H9 (cell line): ENCODE measurements at regions not wholly inside any gene's neighbourhood (a gene's known extent, or its start where the extent isn't known, plus 50 kb on each side); places are given as distances from the start of the nearest gene placed in this dataset.

Experiments
- DNase-seq: peaks from one replicate; pipeline ENCODE4 v3.0.0-alpha.2; 2017
- H2AFZ ChIP-seq: one replicate; pipeline ENCODE4 v1.6.1; 2013; ENCODE audit warnings: mild to moderate bottlenecking, low read length, control low read depth, moderate library complexity
- H2AK5ac ChIP-seq: 2 replicates; pipeline ENCODE4 v1.6.1; 2013; ENCODE audit warnings: low read length, control low read depth, mixed read lengths; ENCODE audit not compliant: insufficient read length
- H2BK120ac ChIP-seq: one replicate; pipeline ENCODE4 v1.6.1; 2013; ENCODE audit warnings: low read depth, mild to moderate bottlenecking, low read length, control low read depth, inconsistent platforms; ENCODE audit not compliant: poor library complexity, severe bottlenecking
- H2BK12ac ChIP-seq: 2 replicates; pipeline ENCODE4 v1.6.1; 2013; ENCODE audit warnings: low read length, control low read depth, mixed read lengths, low read depth; ENCODE audit not compliant: insufficient read length
- H2BK15ac ChIP-seq: 2 replicates; pipeline ENCODE4 v1.6.1; 2013; ENCODE audit warnings: low read depth, low read length, control low read depth
- H2BK20ac ChIP-seq: one replicate; pipeline ENCODE4 v1.6.1; 2013; ENCODE audit warnings: low read depth, mild to moderate bottlenecking, low read length, control low read depth, inconsistent platforms; ENCODE audit not compliant: poor library complexity, severe bottlenecking
- H2BK5ac ChIP-seq: 2 replicates; pipeline ENCODE4 v1.6.1; 2013; ENCODE audit warnings: low read length, control low read depth, mixed read lengths; ENCODE audit not compliant: insufficient read length
- H3K14ac ChIP-seq: 2 replicates; pipeline ENCODE4 v1.6.1; 2013; ENCODE audit warnings: low read length, control low read depth; ENCODE audit not compliant: insufficient read depth
- H3K18ac ChIP-seq: 2 replicates; pipeline ENCODE4 v1.6.1; 2013; ENCODE audit warnings: low read depth, mild to moderate bottlenecking, mixed read lengths, low read length, control low read depth; ENCODE audit not compliant: insufficient read length
- H3K23ac ChIP-seq: 2 replicates; pipeline ENCODE4 v1.6.1; 2013; ENCODE audit warnings: low read length, control low read depth, mixed read lengths, low read depth; ENCODE audit not compliant: insufficient read length
- H3K23me2 ChIP-seq: 2 replicates; pipeline ENCODE4 v1.6.1; 2013; ENCODE audit warnings: low read depth, mild to moderate bottlenecking, mixed read lengths, low read length, control low read depth; ENCODE audit not compliant: insufficient read length, poor library complexity, severe bottlenecking
- H3K27ac ChIP-seq: 2 replicates; pipeline ENCODE4 v1.5.1; 2013; ENCODE audit warnings: low read length, control low read depth, mixed read lengths, low read depth; ENCODE audit not compliant: insufficient read length
- H3K27me3 ChIP-seq: 2 replicates; pipeline ENCODE4 v1.6.1; 2013; ENCODE audit warnings: low read length, control low read depth, inconsistent platforms; ENCODE audit not compliant: insufficient read depth
- H3K4ac ChIP-seq: 2 replicates; pipeline ENCODE4 v1.6.1; 2013; ENCODE audit warnings: low read depth, mild to moderate bottlenecking, control low read depth, inconsistent platforms, low read length, moderate library complexity
- H3K4me1 ChIP-seq: 2 replicates; pipeline ENCODE4 v1.6.1; 2013; ENCODE audit warnings: low read length, control low read depth, inconsistent platforms; ENCODE audit not compliant: insufficient read depth
- H3K4me2 ChIP-seq: 2 replicates; pipeline ENCODE4 v1.6.1; 2013; ENCODE audit warnings: low read length, control low read depth, mixed read lengths; ENCODE audit not compliant: insufficient read length, insufficient read depth
- H3K56ac ChIP-seq: 2 replicates; pipeline ENCODE4 v1.6.1; 2013; ENCODE audit warnings: low read depth, mild to moderate bottlenecking, mixed read lengths, low read length, control low read depth; ENCODE audit not compliant: insufficient read length
- H3K79me1 ChIP-seq: 2 replicates; pipeline ENCODE4 v1.6.1; 2013; ENCODE audit warnings: low read depth, mild to moderate bottlenecking, moderate library complexity, low read length, control low read depth, inconsistent platforms; ENCODE audit not compliant: insufficient read depth, poor library complexity, severe bottlenecking
- H3K79me2 ChIP-seq: 2 replicates; pipeline ENCODE4 v1.6.1; 2013; ENCODE audit warnings: low read length, control low read depth, inconsistent platforms; ENCODE audit not compliant: insufficient read depth
- H3K9ac ChIP-seq: 2 replicates; pipeline ENCODE4 v1.6.1; 2013; ENCODE audit warnings: low read length, control low read depth, mixed read lengths; ENCODE audit not compliant: insufficient read length; ENCODE audit errors: extremely low read depth
- H3K9me3 ChIP-seq: one replicate; pipeline ENCODE4 v1.6.1; 2013; ENCODE audit warnings: low read depth, low read length, inconsistent platforms; ENCODE audit not compliant: control insufficient read depth
- H3T11ph ChIP-seq: one replicate; pipeline ENCODE4 v1.6.1; 2013; ENCODE audit warnings: mild to moderate bottlenecking, low read length, control low read depth, inconsistent platforms
- H4K20me1 ChIP-seq: one replicate; pipeline ENCODE4 v1.6.1; 2013; ENCODE audit not compliant: control insufficient read depth, insufficient read length, insufficient read depth
- H4K5ac ChIP-seq: 2 replicates; pipeline ENCODE4 v1.6.1; 2013; ENCODE audit warnings: low read depth, mild to moderate bottlenecking, mixed read lengths, low read length, control low read depth; ENCODE audit not compliant: insufficient read length
- H4K8ac ChIP-seq: replicated peaks from 2 replicates; pipeline ENCODE4 v1.6.1; 2013; ENCODE audit warnings: low read length, control low read depth, mixed read lengths, low read depth; ENCODE audit not compliant: insufficient read length
- H4K91ac ChIP-seq: 2 replicates; pipeline ENCODE4 v1.6.1; 2013; ENCODE audit warnings: low read depth, mild to moderate bottlenecking, moderate library complexity, mixed read lengths, low read length, control low read depth; ENCODE audit not compliant: insufficient read length
- H3K27ac Mint-ChIP-seq, 3 experiments: 2 replicates in 2 of 3; 3 replicates in 1 of 3; pipeline ENCODE4 v1.8.0; 2020 to 2021; ENCODE audit warnings: mixed read lengths in 3 of 3, mild to moderate bottlenecking in 1 of 3, moderate library complexity in 1 of 3
- H3K27me3 Mint-ChIP-seq: 2 replicates; pipeline ENCODE4 v1.8.0; 2021; ENCODE audit warnings: low read depth, mild to moderate bottlenecking, moderate library complexity, mixed read lengths
- H3K36me3 Mint-ChIP-seq, 3 experiments: 2 replicates in 2 of 3; 3 replicates in 1 of 3; pipeline ENCODE4 v1.8.0; 2020 to 2021; ENCODE audit warnings: low read depth in 3 of 3, mixed read lengths in 3 of 3; ENCODE audit not compliant: insufficient read depth in 1 of 3
- H3K4me1 Mint-ChIP-seq, 2 experiments: 2 replicates each; pipeline ENCODE4 v1.8.0; 2020; ENCODE audit warnings: mixed read lengths in 2 of 2
- H3K4me3 Mint-ChIP-seq, 2 experiments: 2 replicates in 1 of 2; 3 replicates in 1 of 2; pipeline ENCODE4 v1.8.0; 2020 to 2021; ENCODE audit warnings: mild to moderate bottlenecking in 2 of 2, mixed read lengths in 2 of 2, moderate library complexity in 1 of 2
- H3K9me3 Mint-ChIP-seq, 2 experiments: 2 replicates in 1 of 2; 3 replicates in 1 of 2; pipeline ENCODE4 v1.8.0; 2020; ENCODE audit warnings: mild to moderate bottlenecking in 2 of 2, mixed read lengths in 2 of 2, moderate library complexity in 1 of 2
- WGBS: extraction: QIAGEN DNeasy Blood & Tissue Kit; methylation state at CpG from one replicate; pipeline ENCODE4 v1.1.7; 2013; ENCODE audit warnings: missing lambda C conversion rate, low lambda C conversion rate, mixed read lengths; ENCODE audit not compliant: insufficient read length; ENCODE audit errors: extremely low coverage; 5-methylcytosine and 5-hydroxymethylcytosine counted together
- TF ChIP-seq, protein P1 (sequence below): fragments of 200-600 bp; sonication (generic); conservative IDR thresholded peaks from 3 replicates; pipeline ENCODE4 v1.8.0; 2021; ENCODE audit warnings: antibody characterized with exemption, mild to moderate bottlenecking

- no peak for DNase-seq
- Histone ChIP-seq H3K27ac (no peak overlapping the region), H2AK5ac (no peak overlapping the region), H2BK20ac (no peak overlapping the region), H3K4ac (no peak overlapping the region), H2BK5ac (no peak overlapping the region), H3K9ac (no peak overlapping the region), H3K23ac (no peak overlapping the region), H3K27me3 (no peaks in the 10 kb centered on the region), H3K79me2 (no peaks in the 10 kb centered on the region), H2BK120ac (no peak overlapping the region), H3K23me2 (no peaks in the 10 kb centered on the region), H4K5ac (no peak overlapping the region), H2BK15ac (no peak overlapping the region), H4K8ac (no peak overlapping the region), H2AFZ (no peak overlapping the region), H3K14ac (no peak overlapping the region), H3K56ac (no peak overlapping the region), H4K20me1 (no peaks in the 10 kb centered on the region), H3T11ph (no peak overlapping the region), H2BK12ac (no peak overlapping the region), H3K18ac (no peak overlapping the region), H4K91ac (no peak overlapping the region), H3K4me1 (no peaks in the 10 kb centered on the region), H3K9me3 (no peaks in the 10 kb centered on the region), H3K79me1 (no peaks in the 10 kb centered on the region), H3K4me2 (no peak overlapping the region)
- H3K9me3 Mint-ChIP-seq: no peaks in the 10 kb centered on the region; a peak in 1 of 5 replicates
- TF ChIP-seq, protein P1, sequence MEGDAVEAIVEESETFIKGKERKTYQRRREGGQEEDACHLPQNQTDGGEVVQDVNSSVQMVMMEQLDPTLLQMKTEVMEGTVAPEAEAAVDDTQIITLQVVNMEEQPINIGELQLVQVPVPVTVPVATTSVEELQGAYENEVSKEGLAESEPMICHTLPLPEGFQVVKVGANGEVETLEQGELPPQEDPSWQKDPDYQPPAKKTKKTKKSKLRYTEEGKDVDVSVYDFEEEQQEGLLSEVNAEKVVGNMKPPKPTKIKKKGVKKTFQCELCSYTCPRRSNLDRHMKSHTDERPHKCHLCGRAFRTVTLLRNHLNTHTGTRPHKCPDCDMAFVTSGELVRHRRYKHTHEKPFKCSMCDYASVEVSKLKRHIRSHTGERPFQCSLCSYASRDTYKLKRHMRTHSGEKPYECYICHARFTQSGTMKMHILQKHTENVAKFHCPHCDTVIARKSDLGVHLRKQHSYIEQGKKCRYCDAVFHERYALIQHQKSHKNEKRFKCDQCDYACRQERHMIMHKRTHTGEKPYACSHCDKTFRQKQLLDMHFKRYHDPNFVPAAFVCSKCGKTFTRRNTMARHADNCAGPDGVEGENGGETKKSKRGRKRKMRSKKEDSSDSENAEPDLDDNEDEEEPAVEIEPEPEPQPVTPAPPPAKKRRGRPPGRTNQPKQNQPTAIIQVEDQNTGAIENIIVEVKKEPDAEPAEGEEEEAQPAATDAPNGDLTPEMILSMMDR: no peak
- H3K4me1 Mint-ChIP-seq: peaks cover 19 to 27% of the 10 kb centered on the region in 2 experiments
- H3K36me3 Mint-ChIP-seq: no peaks in the 10 kb centered on the region; a peak in 1 of 7 replicates
- no peak overlapping the region for H3K27ac Mint-ChIP-seq
- H3K27me3 Mint-ChIP-seq: no peaks in the 10 kb centered on the region; the same call in 1 of the 2 replicates
- H3K4me3 Mint-ChIP-seq: no peak overlapping the region
- no CpG with 5 or more reads among the region's 5 CpGs for WGBS
Measured at GRCh38 chr13:97654236-97654635, 220.3 kb downstream of the RAP2A start.
